Loucy (cell line): ENCODE measurements at regions not wholly inside any gene's neighbourhood (a gene's known extent, or its start where the extent isn't known, plus 50 kb on each side); places are given as distances from the start of the nearest gene placed in this dataset.

Experiments
- H2AFZ ChIP-seq: fragments of 200-600 bp; sonication (generic); 2 replicates; pipeline ENCODE4 v1.6.0; 2016; ENCODE audit warnings: antibody characterized with exemption, mild to moderate bottlenecking, low read length, moderate library complexity
- H3F3A ChIP-seq: fragments of 200-600 bp; 2 replicates; pipeline ENCODE4 v1.6.0; 2016; ENCODE audit warnings: antibody characterized with exemption, low read depth, mild to moderate bottlenecking
- H3K27me3 ChIP-seq: fragments of 200-600 bp; sonication (generic); 2 replicates; pipeline ENCODE4 v1.6.1; 2014; ENCODE audit warnings: low read length, mild to moderate bottlenecking; ENCODE audit not compliant: insufficient read depth, poor library complexity, severe bottlenecking
- H3K36me3 ChIP-seq: fragments of 200-600 bp; sonication (generic); 2 replicates; pipeline ENCODE4 v1.6.1; 2016; ENCODE audit warnings: low read length; ENCODE audit not compliant: insufficient read depth
- H3K4me1 ChIP-seq: fragments of 200-600 bp; sonication (generic); 2 replicates; pipeline ENCODE4 v1.5.1; 2014; ENCODE audit warnings: low read length, mild to moderate bottlenecking; ENCODE audit not compliant: insufficient read depth, poor library complexity, severe bottlenecking
- H3K4me2 ChIP-seq: fragments of 200-600 bp; sonication (generic); 2 replicates; pipeline ENCODE4 v1.6.0; 2014; ENCODE audit warnings: antibody characterized with exemption, low read length, low read depth, mild to moderate bottlenecking; ENCODE audit not compliant: poor library complexity, severe bottlenecking
- H3K4me3 ChIP-seq: fragments of 200-600 bp; sonication (generic); 2 replicates; pipeline ENCODE4 v1.5.1; 2014; ENCODE audit warnings: low read length, mild to moderate bottlenecking, mixed read lengths; ENCODE audit not compliant: poor library complexity, severe bottlenecking
- H3K79me2 ChIP-seq: fragments of 200-600 bp; sonication (generic); 2 replicates; pipeline ENCODE4 v1.6.1; 2014; ENCODE audit warnings: low read length; ENCODE audit not compliant: insufficient read depth
- H3K9ac ChIP-seq: fragments of 200-600 bp; sonication (generic); 2 replicates; pipeline ENCODE4 v1.6.0; 2014; ENCODE audit warnings: mild to moderate bottlenecking, low read depth, low read length, moderate library complexity; ENCODE audit not compliant: poor library complexity, severe bottlenecking
- H3K9me2 ChIP-seq: fragments of 200-600 bp; sonication (generic); replicated peaks from 2 replicates; pipeline ENCODE4 v1.6.1; 2016; ENCODE audit warnings: low read depth, low read length, mixed read lengths
- H3K9me3 ChIP-seq: fragments of 200-600 bp; sonication (generic); 2 replicates; pipeline ENCODE4 v1.6.1; 2014; ENCODE audit warnings: mild to moderate bottlenecking, antibody characterized with exemption, low read length, low read depth; ENCODE audit not compliant: insufficient read depth
- H4K20me1 ChIP-seq: fragments of 200-600 bp; sonication (generic); 2 replicates; pipeline ENCODE4 v1.6.0; 2014; ENCODE audit warnings: antibody characterized with exemption, low read length, mild to moderate bottlenecking; ENCODE audit not compliant: insufficient read depth, poor library complexity, severe bottlenecking
- CTCF ChIP-seq: fragments of 200-600 bp; sonication (generic); conservative IDR thresholded peaks from 2 replicates; pipeline ENCODE4 v1.5.1; 2014; ENCODE audit warnings: mild to moderate bottlenecking, antibody characterized with exemption, low read length
- EZH2phosphoT487 ChIP-seq: fragments of 200-600 bp; IDR thresholded peaks from 2 replicates; pipeline ENCODE4 v1.6.1; 2018; ENCODE audit warnings: antibody characterized with exemption, mild to moderate bottlenecking, moderate library complexity, borderline replicate concordance

GRCh38 chr7:116400522-116400921, 99.0 kb upstream of the CAV2 start:
- H2AFZ ChIP-seq: no peak overlapping the region
- H3F3A ChIP-seq: no peaks in the 10 kb centered on the region
- no peaks in the 10 kb centered on the region for H3K36me3 ChIP-seq
- no peaks in the 10 kb centered on the region for H3K4me1 ChIP-seq
- H3K4me2 ChIP-seq: no peak overlapping the region
- no peaks in the 10 kb centered on the region for H3K9me2 ChIP-seq
- no peaks in the 10 kb centered on the region for H3K27me3 ChIP-seq
- H3K4me3 ChIP-seq: no peak overlapping the region
- no peak overlapping the region for H3K9ac ChIP-seq
- no peak for TF ChIP-seq CTCF
- TF ChIP-seq EZH2phosphoT487: no peak
- H4K20me1 ChIP-seq: no peaks in the 10 kb centered on the region
- no peaks in the 10 kb centered on the region for H3K79me2 ChIP-seq
- peaks cover 3% of the 10 kb centered on the region; the same call in 1 of the 2 replicates for H3K9me3 ChIP-seq

GRCh38 chr7:116401711-116402110, 97.8 kb upstream of the CAV2 start:
- Histone ChIP-seq H3K9me2 (no peaks in the 10 kb centered on the region), H3K4me2 (no peak overlapping the region), H4K20me1 (no peaks in the 10 kb centered on the region), H3K27me3 (no peaks in the 10 kb centered on the region), H2AFZ (no peak overlapping the region), H3K4me1 (no peaks in the 10 kb centered on the region), H3K36me3 (no peaks in the 10 kb centered on the region), H3K4me3 (no peak overlapping the region), H3F3A (no peaks in the 10 kb centered on the region), H3K9ac (no peak overlapping the region), H3K79me2 (no peaks in the 10 kb centered on the region), H3K9me3 (peaks cover 3% of the 10 kb centered on the region; the same call in 1 of the 2 replicates)
- no peak for TF ChIP-seq CTCF
- no peak for TF ChIP-seq EZH2phosphoT487

GRCh38 chr7:116403265-116403664, 96.3 kb upstream of the CAV2 start:
- Histone ChIP-seq H3K4me2 (no peak overlapping the region), H4K20me1 (no peaks in the 10 kb centered on the region), H3F3A (0 out of 2 replicates have a peak, but pooled peaks cover under 1% of the 10 kb centered on the region), H3K9ac (no peak overlapping the region), H2AFZ (no peak overlapping the region), H3K36me3 (no peaks in the 10 kb centered on the region), H3K9me3 (0 out of 2 replicates have a peak, but pooled peaks cover 2% of the 10 kb centered on the region), H3K9me2 (no peaks in the 10 kb centered on the region), H3K79me2 (no peaks in the 10 kb centered on the region), H3K4me3 (no peak overlapping the region), H3K27me3 (no peaks in the 10 kb centered on the region), H3K4me1 (peaks cover 9% of the 10 kb centered on the region)
- TF ChIP-seq CTCF: no peak
- TF ChIP-seq EZH2phosphoT487: no peak
